ENCODE measurements at regions not wholly inside any gene's neighbourhood (a gene's known extent, or its start where the extent isn't known, plus 50 kb on each side); places are given as distances from the start of the nearest gene placed in this dataset.
"Not testable (repeated sequence)": the region's sequence is repeated elsewhere in the genome, so short reads cannot be mapped to it uniquely, and the experiment has no call there.

DNA sequence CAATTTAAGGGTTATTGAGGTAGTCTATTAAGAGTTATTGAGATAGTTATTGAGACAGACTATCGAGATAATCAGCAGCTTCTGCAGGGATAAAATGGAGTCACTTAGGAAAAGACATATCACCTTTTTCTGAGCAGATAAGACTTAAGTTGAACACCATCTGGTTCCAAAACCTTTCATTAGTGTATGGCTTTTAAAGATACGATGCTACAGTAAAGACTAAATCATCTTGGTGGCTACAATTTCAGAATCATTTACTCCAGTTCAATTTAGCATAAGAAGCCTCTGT lies 68.6 kb upstream of the DNAJC10 start:
- no peak overlapping the region for H3K27ac ChIP-seq
- TF ChIP-seq, protein P1, sequence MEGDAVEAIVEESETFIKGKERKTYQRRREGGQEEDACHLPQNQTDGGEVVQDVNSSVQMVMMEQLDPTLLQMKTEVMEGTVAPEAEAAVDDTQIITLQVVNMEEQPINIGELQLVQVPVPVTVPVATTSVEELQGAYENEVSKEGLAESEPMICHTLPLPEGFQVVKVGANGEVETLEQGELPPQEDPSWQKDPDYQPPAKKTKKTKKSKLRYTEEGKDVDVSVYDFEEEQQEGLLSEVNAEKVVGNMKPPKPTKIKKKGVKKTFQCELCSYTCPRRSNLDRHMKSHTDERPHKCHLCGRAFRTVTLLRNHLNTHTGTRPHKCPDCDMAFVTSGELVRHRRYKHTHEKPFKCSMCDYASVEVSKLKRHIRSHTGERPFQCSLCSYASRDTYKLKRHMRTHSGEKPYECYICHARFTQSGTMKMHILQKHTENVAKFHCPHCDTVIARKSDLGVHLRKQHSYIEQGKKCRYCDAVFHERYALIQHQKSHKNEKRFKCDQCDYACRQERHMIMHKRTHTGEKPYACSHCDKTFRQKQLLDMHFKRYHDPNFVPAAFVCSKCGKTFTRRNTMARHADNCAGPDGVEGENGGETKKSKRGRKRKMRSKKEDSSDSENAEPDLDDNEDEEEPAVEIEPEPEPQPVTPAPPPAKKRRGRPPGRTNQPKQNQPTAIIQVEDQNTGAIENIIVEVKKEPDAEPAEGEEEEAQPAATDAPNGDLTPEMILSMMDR (IDR thresholded peaks at IDR 0.05), result no peak
- intact Hi-C loops (cut with DNase I), result no loop called here
- H3K36me3 ChIP-seq, result no peaks in the 10 kb centered on the region
- H3K4me3 ChIP-seq, result no peak overlapping the region
- no peak for DNase-seq (ENCODE audit: low spot score in 2 of 2)
- no peaks in the 10 kb centered on the region for H3K9me3 ChIP-seq
- H3K27me3 ChIP-seq, result no peaks in the 10 kb centered on the region
- H3K4me1 ChIP-seq, result peaks cover 0 to 2% of the 10 kb centered on the region in 2 donors

GRCh38 chr2:182649316-182649715 lies 66.7 kb upstream of the DNAJC10 start:
- intact Hi-C loops (cut with DNase I), result no loop called here
- H3K27me3 ChIP-seq, result no peaks in the 10 kb centered on the region
- no peak overlapping the region for H3K4me3 ChIP-seq
- no peaks in the 10 kb centered on the region for H3K9me3 ChIP-seq
- TF ChIP-seq, protein P1 (IDR thresholded peaks at IDR 0.05), result peak in 2 of 3 experiments; percentile 29 to 49
- H3K27ac ChIP-seq, result no peak overlapping the region
- H3K4me1 ChIP-seq, result peaks cover 0 to 2% of the 10 kb centered on the region in 2 donors
- no peaks in the 10 kb centered on the region for H3K36me3 ChIP-seq
- DNase-seq (ENCODE audit: low spot score in 2 of 2), result no peak

DNA sequence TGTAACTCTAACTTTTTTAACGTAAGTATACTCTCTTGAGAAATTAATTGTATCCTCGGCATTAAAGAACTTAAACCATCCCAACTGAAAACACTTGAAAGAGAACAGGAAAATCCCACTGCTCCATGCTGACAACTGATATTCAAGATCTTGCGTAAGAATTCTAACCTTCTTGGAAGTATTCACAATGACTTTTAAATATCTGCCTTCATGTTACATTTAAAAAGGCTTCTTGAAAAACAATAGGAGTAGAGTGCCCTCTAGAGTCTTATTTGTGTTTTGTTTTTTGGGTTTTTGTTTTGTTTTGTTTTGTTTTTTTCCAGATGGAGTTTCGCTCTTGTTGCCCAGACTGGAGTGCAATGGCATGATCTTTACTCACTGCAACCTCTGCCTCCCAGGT lies 65.4 kb upstream of the DNAJC10 start:
- Histone ChIP-seq H3K36me3 (no peaks in the 10 kb centered on the region), H3K4me3 (peak overlapping the region in 1 of 2 donors; percentile 15), H3K4me1 (peaks cover 0 to 2% of the 10 kb centered on the region in 2 donors), H3K9me3 (no peaks in the 10 kb centered on the region), H3K27ac (no peak overlapping the region), H3K27me3 (no peaks in the 10 kb centered on the region)
- TF ChIP-seq, protein P1 (IDR thresholded peaks at IDR 0.05), result peak; percentile 35 to 62 (median 38)
- intact Hi-C loops (cut with DNase I), result loop anchor here (1.0 to 10.0 kb wide), 2 partner anchors 464 to 906 kb away; no protein-coding TSS in a partner anchor
- no peak for DNase-seq (ENCODE audit: low spot score in 2 of 2)

- Histone ChIP-seq H3K27me3 (no peaks in the 10 kb centered on the region), H3K27ac (no peak overlapping the region), H3K4me1 (peaks cover 0 to 2% of the 10 kb centered on the region in 2 donors), H3K9me3 (no peaks in the 10 kb centered on the region), H3K36me3 (no peaks in the 10 kb centered on the region), H3K4me3 (no peak overlapping the region)
- TF ChIP-seq, protein P1 (IDR thresholded peaks at IDR 0.05), result no peak
- intact Hi-C loops (cut with DNase I), result loop anchor here (10.0 kb wide), 1 partner anchor 908 kb away; no protein-coding TSS in a partner anchor
- DNase-seq (ENCODE audit: low spot score in 2 of 2), result no peak
Observed at GRCh38 chr2:182652326-182652725, 63.7 kb upstream of the DNAJC10 start.

DNA sequence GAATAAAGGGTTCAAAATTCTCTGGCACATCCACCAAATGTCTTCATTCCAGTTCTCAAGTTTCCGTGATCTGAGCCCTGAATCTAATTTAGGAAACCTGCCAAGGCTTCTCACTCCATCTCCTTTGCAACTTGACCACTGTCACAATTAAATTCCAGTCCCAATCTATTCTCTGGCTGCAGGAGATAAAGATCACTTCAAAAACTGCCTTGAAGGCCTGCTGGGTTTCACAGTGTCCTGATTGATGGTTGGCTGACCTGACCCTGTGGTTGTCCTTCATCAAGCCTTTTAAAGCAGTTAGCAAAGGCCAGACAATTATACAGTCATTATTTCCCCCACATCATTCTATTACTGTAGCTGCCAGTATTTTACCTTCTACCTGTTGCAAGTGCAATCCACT lies 60.3 kb upstream of the DNAJC10 start:
- Histone ChIP-seq H3K36me3 (no peaks in the 10 kb centered on the region), H3K27me3 (no peaks in the 10 kb centered on the region), H3K4me3 (no peak overlapping the region), H3K4me1 (no peaks in the 10 kb centered on the region), H3K9me3 (no peaks in the 10 kb centered on the region), H3K27ac (no peak overlapping the region)
- no peak for DNase-seq (ENCODE audit: low spot score in 2 of 2)
- TF ChIP-seq, protein P1 (IDR thresholded peaks at IDR 0.05), result no peak
- intact Hi-C loops (cut with DNase I), result loop anchor here (10.0 kb wide), 1 partner anchor 911 kb away; no protein-coding TSS in a partner anchor

- no peak overlapping the region for H3K4me3 ChIP-seq
- intact Hi-C loops (cut with DNase I), result no loop called here
Observed at GRCh38 chr2:182664212-182664611, 51.8 kb upstream of the DNAJC10 start.

GRCh38 chr2:182665500-182665899 lies 50.6 kb upstream of the DNAJC10 start:
- intact Hi-C loops (cut with DNase I); H3K36me3 ChIP-seq; H3K9me3 ChIP-seq; DNase-seq (ENCODE audit: low spot score in 2 of 2); H3K4me1 ChIP-seq; H3K27me3 ChIP-seq; H3K27ac ChIP-seq; H3K4me3 ChIP-seq: not testable (repeated sequence)

More at GRCh38 chr2:182664212-182664611, 51.8 kb upstream of the DNAJC10 start:
- TF ChIP-seq, protein P1 (IDR thresholded peaks at IDR 0.05), result no peak
- Histone ChIP-seq H3K27me3 (no peaks in the 10 kb centered on the region), H3K36me3 (no peaks in the 10 kb centered on the region), H3K27ac (no peak overlapping the region), H3K9me3 (no peaks in the 10 kb centered on the region), H3K4me1 (no peaks in the 10 kb centered on the region)
- no peak for DNase-seq (ENCODE audit: low spot score in 2 of 2)

All from ascending aorta (tissue), 2 donors.